ENCODE measurements at regions not wholly inside any gene's neighbourhood (a gene's known extent, or its start where the extent isn't known, plus 50 kb on each side); places are given as distances from the start of the nearest gene placed in this dataset.
"Not testable (repeated sequence)": the region's sequence is repeated elsewhere in the genome, so short reads cannot be mapped to it uniquely, and the experiment has no call there.

DNA sequence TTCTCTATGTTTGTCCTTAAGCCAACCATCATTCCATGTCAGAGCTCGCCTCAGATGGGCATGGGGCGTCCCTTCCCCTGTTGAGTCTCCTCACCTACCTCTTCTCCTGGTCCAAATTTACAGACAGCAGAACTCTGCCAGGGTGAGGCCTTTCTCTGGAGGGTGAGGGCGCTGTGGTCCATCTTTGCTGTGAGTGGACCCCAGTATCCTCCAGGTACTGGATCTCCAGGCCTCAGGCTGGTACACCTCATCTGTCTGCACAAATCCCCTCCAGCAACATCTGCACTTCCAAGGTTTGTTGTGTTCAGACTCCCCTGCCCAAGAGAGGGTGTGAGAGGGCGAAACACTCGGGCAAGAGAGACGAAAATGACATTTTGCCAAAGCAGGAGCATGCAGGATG lies 63.9 kb upstream of the EDAR start:
- no peak for TF ChIP-seq CTCF (conservative IDR thresholded peaks at IDR 0.05; ENCODE audit: low read depth, low read length)
- no peak overlapping the region for H3K4me3 ChIP-seq (ENCODE audit: low read depth, low read length)
- DNase-seq (ENCODE audit: low read depth): no peak

DNA sequence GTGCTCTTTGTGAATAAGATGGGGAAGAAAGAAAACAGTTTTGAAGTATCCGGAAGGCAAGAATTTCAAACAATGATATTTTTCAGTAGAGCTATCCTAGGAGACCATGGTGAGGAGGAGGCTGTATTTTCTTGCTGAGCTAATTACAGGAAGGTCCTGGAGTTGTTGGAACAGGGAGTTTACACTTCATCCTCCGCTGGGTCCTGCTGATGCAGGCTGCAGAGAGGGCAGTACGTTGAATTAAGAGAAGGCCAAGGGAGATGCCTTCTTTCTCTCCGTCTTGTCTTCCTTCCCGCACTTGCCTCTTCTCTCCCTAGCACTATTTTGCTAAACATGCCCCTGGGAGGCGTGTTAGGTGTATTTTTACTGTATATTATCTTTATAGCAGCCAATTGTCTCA lies 60.0 kb upstream of the EDAR start:
- no peak for DNase-seq (ENCODE audit: low read depth)
- TF ChIP-seq CTCF (conservative IDR thresholded peaks at IDR 0.05; ENCODE audit: low read depth, low read length): no peak

GRCh38 chr2:109048163-109048562 lies 59.1 kb upstream of the EDAR start:
- no peak for DNase-seq (ENCODE audit: low read depth)
- no peak for TF ChIP-seq CTCF (conservative IDR thresholded peaks at IDR 0.05; ENCODE audit: low read depth, low read length)
- no peak overlapping the region for H3K4me3 ChIP-seq (ENCODE audit: low read depth, low read length)

More for the DNA sequence above, 60.0 kb upstream of the EDAR start:
- H3K4me3 ChIP-seq (ENCODE audit: low read depth, low read length): no peak overlapping the region

GRCh38 chr2:109047569-109047968 lies 58.5 kb upstream of the EDAR start:
- DNase-seq (ENCODE audit: low read depth); H3K4me3 ChIP-seq (ENCODE audit: low read depth, low read length): not testable (repeated sequence)

- TF ChIP-seq CTCF (conservative IDR thresholded peaks at IDR 0.05; ENCODE audit: low read depth, low read length): peak; percentile 12
- no peak for DNase-seq (ENCODE audit: low read depth)
These were observed 58.0 kb upstream of the EDAR start for GRCh38 chr2:109046925-109047508.

GRCh38 chr2:109045505-109045904 lies 56.5 kb upstream of the EDAR start:
- TF ChIP-seq CTCF (conservative IDR thresholded peaks at IDR 0.05; ENCODE audit: low read depth, low read length): no peak
- DNase-seq (ENCODE audit: low read depth): no peak
- no peak overlapping the region for H3K4me3 ChIP-seq (ENCODE audit: low read depth, low read length)

More at GRCh38 chr2:109046925-109047508, 58.0 kb upstream of the EDAR start:
- no peak overlapping the region for H3K4me3 ChIP-seq (ENCODE audit: low read depth, low read length)

DNA sequence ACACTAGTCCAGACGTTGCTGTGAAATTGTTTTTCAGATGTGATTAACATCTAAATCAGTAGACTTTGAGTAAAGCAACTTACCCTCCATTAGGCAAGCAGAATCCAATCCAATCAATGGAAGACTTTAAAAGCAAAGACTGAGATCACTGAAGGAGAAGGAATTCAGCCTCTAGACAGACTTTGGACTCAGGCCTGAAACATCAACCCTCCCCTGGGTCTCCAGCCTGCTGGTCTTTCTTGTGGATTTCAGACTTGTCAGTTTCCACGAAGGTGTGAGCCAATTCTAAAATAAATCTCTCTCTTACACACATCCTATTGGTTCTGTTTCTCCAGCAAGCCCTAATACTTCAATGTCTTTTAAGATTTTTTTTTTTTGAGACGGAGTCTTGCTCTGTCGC lies 50.0 kb upstream of the EDAR start:
- no peak for DNase-seq (ENCODE audit: low read depth)
- no peak overlapping the region for H3K4me3 ChIP-seq (ENCODE audit: low read depth, low read length)
- TF ChIP-seq CTCF (conservative IDR thresholded peaks at IDR 0.05; ENCODE audit: low read depth, low read length): no peak
